GM18498 (cell line): ENCODE measurements at regions not wholly inside any gene's neighbourhood (a gene's known extent, or its start where the extent isn't known, plus 50 kb on each side); places are given as distances from the start of the nearest gene placed in this dataset.
A peak's percentile ranks its signal among the peaks of the same experiment; 100 is the strongest.

ENCODE experiments used
- ATAC-seq: cut with Tn5 transposase; IDR thresholded peaks from one replicate; pipeline ENCODE4 v1.9.1; 2021; ENCODE audit warnings: mild to moderate bottlenecking, moderate library complexity; ENCODE audit not compliant: unreplicated experiment

GRCh38 chr7:131010717-131011431 is 276.9 kb upstream of the KLF14 start:
- no peak for ATAC-seq

GRCh38 chr7:131011432-131011742 is 277.4 kb upstream of the KLF14 start:
- ATAC-seq = no peak

GRCh38 chr7:131011976-131012375 is 278.0 kb upstream of the KLF14 start:
- no peak for ATAC-seq

- no peak for ATAC-seq
Measured at GRCh38 chr7:131012477-131013031, 278.5 kb upstream of the KLF14 start.

GRCh38 chr7:131013716-131014115 is 279.7 kb upstream of the KLF14 start:
- ATAC-seq = no peak

- no peak for ATAC-seq
Measured at GRCh38 chr7:131014906-131015656, 281.1 kb upstream of the KLF14 start.

GRCh38 chr7:131015657-131015958 is 281.6 kb upstream of the KLF14 start:
- no peak for ATAC-seq

- ATAC-seq = no peak
Measured at GRCh38 chr7:131016230-131016629, 282.2 kb upstream of the KLF14 start.

GRCh38 chr7:131019351-131019750 is 285.3 kb upstream of the KLF14 start:
- no peak for ATAC-seq

GRCh38 chr7:131020759-131021261 is 286.8 kb upstream of the KLF14 start:
- ATAC-seq = peak; percentile 64

GRCh38 chr7:131021460-131021859 is 287.5 kb upstream of the KLF14 start:
- peak; percentile 39 for ATAC-seq

GRCh38 chr7:131021902-131022301 is 287.9 kb upstream of the KLF14 start:
- no peak for ATAC-seq

- ATAC-seq = peak; percentile 44
Measured at GRCh38 chr7:131026297-131027000, 292.4 kb upstream of the KLF14 start.

- ATAC-seq = no peak
Measured at GRCh38 chr7:131027287-131027773, 293.3 kb upstream of the KLF14 start.

GRCh38 chr7:131028295-131028694 is 294.3 kb upstream of the KLF14 start:
- ATAC-seq = no peak

GRCh38 chr7:131029002-131029401 is 295.0 kb upstream of the KLF14 start:
- ATAC-seq = no peak

GRCh38 chr7:131031099-131031868 is 296.4 kb upstream of the MKLN1 start:
- ATAC-seq = peak; percentile 62

GRCh38 chr7:131032786-131033185 is 294.9 kb upstream of the MKLN1 start:
- no peak for ATAC-seq

GRCh38 chr7:131034166-131034881 is 293.4 kb upstream of the MKLN1 start:
- ATAC-seq = no peak
